ENCODE measurements at regions not wholly inside any gene's neighbourhood (a gene's known extent, or its start where the extent isn't known, plus 50 kb on each side); places are given as distances from the start of the nearest gene placed in this dataset.

- no peaks in the 10 kb centered on the region for H3K36me3 ChIP-seq (ENCODE audit: control insufficient read depth, insufficient read depth, low read length)
- no peaks in the 10 kb centered on the region; the same call in 1 of the 2 replicates for H3K27me3 ChIP-seq (replicated peaks; ENCODE audit: control insufficient read depth, insufficient read depth, low read length)
- no peak for TF ChIP-seq CTCF (IDR thresholded peaks at IDR 0.05; ENCODE audit: insufficient read depth, low read length, poor library complexity, severe bottlenecking)
Measured at GRCh38 chr1:4115191-4115900, 215.3 kb upstream of the C1orf174 start.

GRCh38 chr1:4117196-4117595 lies 217.1 kb upstream of the C1orf174 start:
- no peak overlapping the region for H3K4me3 ChIP-seq (replicated peaks; ENCODE audit: low read depth, low read length)
- H3K36me3 ChIP-seq (ENCODE audit: control insufficient read depth, insufficient read depth, low read length): no peaks in the 10 kb centered on the region
- H3K27me3 ChIP-seq (replicated peaks; ENCODE audit: control insufficient read depth, insufficient read depth, low read length): no peaks in the 10 kb centered on the region; the same call in 1 of the 2 replicates
- DNase-seq (ENCODE audit: extremely low read depth, insufficient read length): no peak
- no peak for TF ChIP-seq CTCF (IDR thresholded peaks at IDR 0.05; ENCODE audit: insufficient read depth, low read length, poor library complexity, severe bottlenecking)

More at GRCh38 chr1:4115191-4115900, 215.3 kb upstream of the C1orf174 start:
- no peak overlapping the region for H3K4me3 ChIP-seq (replicated peaks; ENCODE audit: low read depth, low read length)
- no peak for DNase-seq (ENCODE audit: extremely low read depth, insufficient read length)

- Histone ChIP-seq H3K36me3 (ENCODE audit: control insufficient read depth, insufficient read depth, low read length) (no peaks in the 10 kb centered on the region), H3K4me3 (replicated peaks; ENCODE audit: low read depth, low read length) (no peak overlapping the region), H3K27me3 (replicated peaks; ENCODE audit: control insufficient read depth, insufficient read depth, low read length) (no peaks in the 10 kb centered on the region; the same call in 1 of the 2 replicates)
- no peak for DNase-seq (ENCODE audit: extremely low read depth, insufficient read length)
- TF ChIP-seq CTCF (IDR thresholded peaks at IDR 0.05; ENCODE audit: insufficient read depth, low read length, poor library complexity, severe bottlenecking): no peak
Measured at GRCh38 chr1:4118746-4119515, 218.9 kb upstream of the C1orf174 start.

- DNase-seq (ENCODE audit: extremely low read depth, insufficient read length): no peak
- TF ChIP-seq CTCF (IDR thresholded peaks at IDR 0.05; ENCODE audit: insufficient read depth, low read length, poor library complexity, severe bottlenecking): no peak
- H3K4me3 ChIP-seq (replicated peaks; ENCODE audit: low read depth, low read length): no peak overlapping the region
Measured at GRCh38 chr1:4119516-4120220, 219.6 kb upstream of the C1orf174 start.

GRCh38 chr1:4120557-4121292 lies 220.7 kb upstream of the C1orf174 start:
- TF ChIP-seq CTCF (IDR thresholded peaks at IDR 0.05; ENCODE audit: insufficient read depth, low read length, poor library complexity, severe bottlenecking): no peak

More at GRCh38 chr1:4119516-4120220, 219.6 kb upstream of the C1orf174 start:
- Histone ChIP-seq H3K27me3 (replicated peaks; ENCODE audit: control insufficient read depth, insufficient read depth, low read length) (no peaks in the 10 kb centered on the region; the same call in 1 of the 2 replicates), H3K36me3 (ENCODE audit: control insufficient read depth, insufficient read depth, low read length) (no peaks in the 10 kb centered on the region)

More at GRCh38 chr1:4120557-4121292, 220.7 kb upstream of the C1orf174 start:
- no peaks in the 10 kb centered on the region for H3K36me3 ChIP-seq (ENCODE audit: control insufficient read depth, insufficient read depth, low read length)
- no peak overlapping the region for H3K4me3 ChIP-seq (replicated peaks; ENCODE audit: low read depth, low read length)
- H3K27me3 ChIP-seq (replicated peaks; ENCODE audit: control insufficient read depth, insufficient read depth, low read length): no peaks in the 10 kb centered on the region; the same call in 1 of the 2 replicates
- no peak for DNase-seq (ENCODE audit: extremely low read depth, insufficient read length)

All from GM06990 (cell line).